GM19239 (cell line): ENCODE measurements at regions not wholly inside any gene's neighbourhood (a gene's known extent, or its start where the extent isn't known, plus 50 kb on each side); places are given as distances from the start of the nearest gene placed in this dataset.

Experiments
- DNase-seq: peaks from one replicate; pipeline ENCODE4 v3.0.0; 2011; ENCODE audit warnings: low spot score; ENCODE audit not compliant: insufficient read length
- FAIRE-seq: peaks from 2 replicates; lab custom pipeline; 2011; peaks lifted over from hg19 to GRCh38; lab: Jason Lieb, UNC

DNA sequence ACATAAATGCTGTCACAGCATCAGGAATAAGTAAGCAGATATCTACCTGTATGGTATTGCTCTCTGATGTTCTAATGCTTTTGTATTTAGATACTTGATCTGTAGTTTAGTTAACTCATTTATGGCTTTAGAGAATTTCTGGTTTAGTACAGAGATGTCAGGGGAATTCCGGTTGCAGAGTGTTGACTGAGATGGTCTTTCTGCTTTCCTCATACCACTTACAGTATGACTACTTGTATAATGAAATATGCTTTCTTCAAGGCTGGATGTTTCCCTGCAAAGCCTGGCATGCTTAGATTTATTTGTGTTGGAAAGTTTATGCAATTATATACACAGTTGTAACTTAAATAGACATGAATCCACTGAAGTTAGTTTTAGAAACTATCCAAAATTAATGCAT, 278.4 kb downstream of the CDH26 start:
- DNase-seq, result no peak
- FAIRE-seq, result no peak

DNA sequence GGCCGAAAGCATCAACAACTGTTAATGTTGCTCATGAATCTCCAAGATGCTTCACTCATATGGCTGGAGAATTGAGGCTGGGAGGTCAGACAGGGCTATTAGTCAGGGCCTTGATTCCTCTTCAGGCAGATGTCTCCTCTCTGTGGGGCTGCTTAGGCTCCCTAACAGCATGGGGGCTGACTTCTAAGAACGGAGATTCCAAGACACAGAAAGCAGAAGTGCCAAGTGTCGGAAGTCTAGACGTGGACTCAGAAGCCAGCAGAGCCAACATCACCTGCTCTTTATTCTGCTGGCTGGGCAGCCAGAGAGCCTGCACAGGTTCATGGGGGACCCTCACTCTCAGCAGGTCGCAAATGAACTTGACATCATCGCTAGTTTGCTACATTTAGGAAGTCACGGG, 279.8 kb downstream of the CDH26 start:
- DNase-seq, result no peak
- no peak for FAIRE-seq

DNA sequence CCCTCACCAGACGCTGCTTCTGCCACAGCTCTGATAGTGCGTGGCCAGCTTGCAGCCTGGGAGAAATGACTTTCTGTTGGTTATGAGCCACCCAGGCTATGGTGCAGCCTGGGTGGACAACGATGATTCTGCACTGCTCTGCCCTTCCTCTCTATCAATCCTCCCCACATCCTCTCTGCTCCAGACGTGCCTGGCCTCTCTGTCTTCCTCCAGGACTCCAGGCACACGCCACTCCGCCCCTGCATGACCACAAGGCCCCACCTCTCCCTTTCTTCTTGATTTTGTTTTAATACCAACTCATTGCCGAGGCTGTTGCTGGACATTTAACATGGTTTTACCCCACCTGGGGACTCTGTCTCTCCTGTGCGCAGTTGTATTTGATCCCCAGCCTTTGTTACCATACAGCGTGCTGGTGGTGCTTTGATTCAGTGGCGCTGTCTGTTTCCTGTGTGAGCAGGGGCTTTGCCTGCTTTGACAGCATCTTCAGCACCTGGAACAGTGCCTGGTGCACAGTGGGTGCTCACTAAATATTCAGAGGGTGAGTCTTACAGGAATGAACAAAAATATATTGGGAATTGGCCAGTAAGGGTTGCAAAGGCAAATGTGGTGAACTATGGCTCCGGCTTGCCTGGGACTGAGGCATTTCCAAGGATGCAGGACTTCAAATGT, 280.9 kb downstream of the CDH26 start:
- DNase-seq (no peak), FAIRE-seq (no peak)

DNA sequence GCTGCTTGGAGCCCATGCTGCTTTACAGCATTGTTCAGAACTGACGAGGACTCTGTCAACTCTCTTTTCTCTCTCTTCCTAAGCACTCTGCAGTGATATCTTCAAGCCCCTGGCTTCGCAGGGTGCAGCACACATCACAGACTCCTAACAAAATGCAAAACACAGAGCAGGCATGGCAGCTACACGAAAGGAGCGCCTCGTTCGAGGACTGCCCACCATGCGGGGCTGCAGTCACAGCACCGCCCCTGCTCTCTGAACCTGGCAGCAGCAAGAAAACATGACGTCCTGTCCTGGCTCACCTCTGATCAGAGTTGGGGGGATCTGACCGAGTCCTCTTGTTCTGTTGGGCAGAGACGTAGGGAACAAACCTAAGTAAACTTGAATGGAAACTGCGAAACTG, 281.7 kb downstream of the CDH26 start:
- FAIRE-seq (no peak), DNase-seq (no peak)

DNA sequence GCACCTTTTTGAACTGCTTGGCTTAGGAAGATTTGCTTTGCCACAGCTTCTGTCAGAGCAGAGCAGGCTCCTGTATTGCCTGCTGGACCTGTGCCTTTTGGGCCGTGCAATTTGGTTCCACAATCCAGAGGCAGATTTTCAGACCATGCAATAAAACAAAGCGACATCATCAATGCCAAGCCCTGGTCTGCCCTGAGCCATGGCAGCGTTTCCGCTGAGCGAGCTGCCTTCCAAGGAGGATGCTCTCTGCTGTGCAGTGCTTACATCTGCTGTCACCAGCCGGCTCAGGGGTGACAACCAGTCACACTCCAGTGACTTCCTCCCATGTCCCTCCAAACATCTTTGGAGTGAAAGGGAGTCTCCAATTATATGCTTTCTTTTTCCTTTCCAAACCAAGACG, 282.2 kb downstream of the CDH26 start:
- no peak for FAIRE-seq
- DNase-seq, result no peak

DNA sequence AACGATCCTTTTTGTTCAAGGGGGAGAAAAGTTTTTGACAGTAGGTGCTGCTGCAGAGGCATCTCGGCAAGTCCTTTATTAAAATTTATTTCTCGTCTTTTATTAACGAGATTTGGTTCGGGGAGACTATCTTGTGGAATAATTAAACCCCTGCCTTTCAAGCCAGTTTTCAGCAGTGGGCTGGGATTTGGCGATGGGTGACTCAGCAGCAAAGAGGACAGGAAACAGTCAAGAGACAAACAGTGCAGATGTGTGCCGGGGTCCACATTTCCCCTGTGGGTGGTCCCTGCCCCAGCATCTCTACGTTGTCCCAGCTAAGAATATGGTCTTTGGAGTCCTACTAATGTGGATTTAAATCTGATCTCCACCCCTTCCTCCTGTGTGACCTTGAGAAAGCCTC, 282.8 kb downstream of the CDH26 start:
- FAIRE-seq, result no peak

DNA sequence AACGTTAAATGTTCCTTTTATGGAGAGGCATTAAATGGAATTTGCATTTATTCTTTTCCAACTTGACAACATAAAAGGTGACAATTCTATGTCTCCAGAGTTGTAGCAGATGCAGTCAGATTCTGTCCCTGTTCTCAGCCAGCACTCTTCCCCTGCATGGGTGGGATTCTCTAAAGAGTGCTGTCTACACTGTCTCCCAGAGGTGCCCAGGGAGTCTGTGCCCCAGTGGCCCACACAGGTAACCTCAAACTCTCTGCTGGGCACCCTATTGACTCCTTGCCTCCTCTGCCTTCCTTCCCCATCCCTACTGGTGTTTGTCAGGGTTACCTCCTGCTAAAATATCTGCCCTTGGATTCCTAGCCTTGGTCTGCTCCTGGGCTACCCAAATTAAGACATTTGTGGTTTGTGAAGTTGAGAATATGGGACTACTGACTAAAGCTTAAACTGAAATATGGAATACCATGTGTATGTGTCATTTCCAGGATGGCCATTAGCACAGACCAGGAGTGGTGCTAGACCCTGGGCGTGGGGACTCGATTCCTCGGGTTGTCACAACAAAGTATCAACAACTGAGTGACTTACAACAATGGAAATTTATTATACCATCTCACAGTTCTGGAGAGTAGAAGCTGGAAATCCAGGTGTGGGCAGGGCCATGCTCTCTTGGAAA, 284.7 kb downstream of the CDH26 start:
- DNase-seq, result no peak
- FAIRE-seq, result no peak

More for the DNA sequence above, 282.8 kb downstream of the CDH26 start:
- no peak for DNase-seq

DNA sequence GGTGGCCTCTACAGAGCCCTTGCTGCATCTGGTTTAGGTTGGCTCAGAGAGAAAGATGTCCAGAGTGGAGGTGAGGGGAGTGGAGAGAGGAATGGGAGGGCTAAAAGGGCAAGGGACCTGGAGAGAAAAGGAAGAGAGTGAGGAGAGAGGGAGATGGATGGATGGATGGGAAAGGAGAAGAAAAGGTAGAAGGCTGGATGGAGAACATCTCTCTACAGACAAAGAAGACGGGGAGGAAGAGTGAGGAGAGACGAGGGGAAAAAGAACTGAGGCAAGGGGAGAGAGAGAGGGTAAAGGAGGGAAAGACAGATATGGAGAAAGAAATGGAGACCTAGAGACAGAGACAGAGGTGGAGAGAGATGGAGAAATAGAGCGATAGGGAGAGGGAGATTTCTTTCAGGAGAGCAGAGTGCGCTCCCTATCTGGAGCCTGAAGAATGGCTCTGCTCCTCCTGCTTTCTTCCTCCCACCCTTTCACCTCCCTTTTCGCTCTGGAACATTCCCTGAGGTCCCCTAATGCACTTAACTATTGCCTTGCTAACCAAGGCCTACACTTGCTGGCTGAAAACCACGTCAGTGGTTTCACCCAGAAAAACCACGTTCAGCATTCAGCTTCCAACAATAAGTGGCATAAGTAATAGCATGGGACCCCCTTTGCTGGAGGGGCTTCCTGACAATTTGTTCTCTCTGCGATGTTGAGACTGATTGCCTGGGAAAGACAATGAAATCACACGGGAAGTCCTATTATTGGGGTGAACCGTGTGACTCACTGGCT, 286.3 kb downstream of the CDH26 start:
- DNase-seq, result no peak
- no peak for FAIRE-seq

DNA sequence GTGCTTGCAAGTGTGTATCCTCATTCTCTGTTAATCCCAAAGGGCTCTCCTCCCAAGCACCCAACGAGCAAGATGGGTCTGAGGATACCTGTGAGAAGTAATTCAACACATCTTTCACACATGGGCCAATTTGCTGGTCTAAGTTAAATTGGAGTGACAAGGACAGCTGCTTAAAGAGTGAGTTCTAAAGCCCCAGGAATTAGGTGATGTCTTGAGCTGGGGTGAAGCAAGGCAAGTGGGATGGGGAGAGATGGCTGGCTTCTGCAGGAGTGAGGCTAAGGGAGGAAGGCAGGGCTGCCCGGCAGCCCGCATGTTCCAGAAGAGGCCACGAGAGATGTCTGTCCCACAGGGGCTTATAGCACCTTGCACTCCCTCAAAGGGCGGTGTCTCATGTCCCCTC, 288.5 kb downstream of the CDH26 start:
- FAIRE-seq (no peak), DNase-seq (no peak)

DNA sequence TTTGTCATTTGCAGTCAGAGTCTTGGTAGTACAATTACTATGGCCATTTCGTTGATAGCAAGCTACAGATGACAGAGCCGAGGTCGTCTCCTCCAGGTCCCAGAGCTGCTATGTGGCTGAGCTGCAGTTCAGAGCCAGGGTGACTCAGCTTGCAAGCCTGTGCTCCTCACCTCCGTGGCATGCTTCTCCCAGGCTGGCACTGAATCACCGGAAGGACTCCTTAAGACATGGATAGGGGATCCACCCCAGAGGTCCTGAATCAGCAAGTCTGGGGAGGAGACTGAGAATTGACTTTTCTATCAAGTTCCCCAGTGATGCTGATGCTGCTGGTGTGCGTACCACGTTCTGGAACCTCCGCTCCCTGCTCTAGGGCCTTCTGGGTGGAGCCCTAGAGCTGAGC, 291.2 kb downstream of the CDH26 start:
- DNase-seq (no peak), FAIRE-seq (no peak)

DNA sequence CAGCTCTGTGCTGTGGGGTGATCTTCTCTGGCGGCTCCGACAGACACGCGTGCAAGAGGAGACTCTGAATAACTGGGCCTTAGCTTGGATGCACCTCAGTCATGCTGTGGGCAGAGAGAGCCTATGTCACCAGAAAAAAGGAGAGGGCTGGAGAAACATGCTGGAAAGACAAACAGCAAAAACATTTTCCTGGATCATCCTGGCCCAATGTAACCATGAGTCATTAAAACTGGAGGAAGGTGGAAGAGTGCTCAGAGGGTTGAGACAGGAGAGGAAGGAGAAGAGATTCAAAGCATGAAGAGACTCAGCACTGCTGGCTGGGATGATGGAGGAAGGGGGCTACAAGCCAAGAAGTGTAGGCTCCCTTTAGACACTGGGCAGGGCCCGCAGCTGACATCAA, 292.0 kb downstream of the CDH26 start:
- no peak for FAIRE-seq
- no peak for DNase-seq

DNA sequence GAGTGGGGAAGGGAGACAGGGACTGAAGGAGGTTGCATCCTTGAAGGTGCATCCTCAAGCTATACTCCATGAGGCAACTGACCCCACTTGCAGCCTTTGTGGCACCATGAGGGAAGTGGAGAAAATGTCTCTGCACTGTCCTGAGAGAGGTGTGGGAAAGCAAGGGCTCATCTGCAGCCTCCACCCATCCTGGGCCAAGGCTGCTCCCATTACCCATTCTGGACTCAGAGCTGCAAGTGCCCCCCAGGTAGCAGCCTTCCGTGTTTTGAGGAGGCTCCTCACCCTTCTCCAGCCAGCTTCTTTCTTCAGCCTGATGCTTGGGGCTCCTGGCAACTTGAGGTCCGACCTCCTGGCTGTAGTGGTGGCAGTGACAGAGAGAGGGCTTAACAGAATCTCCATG, 294.6 kb downstream of the CDH26 start:
- no peak for FAIRE-seq
- DNase-seq, result no peak

DNA sequence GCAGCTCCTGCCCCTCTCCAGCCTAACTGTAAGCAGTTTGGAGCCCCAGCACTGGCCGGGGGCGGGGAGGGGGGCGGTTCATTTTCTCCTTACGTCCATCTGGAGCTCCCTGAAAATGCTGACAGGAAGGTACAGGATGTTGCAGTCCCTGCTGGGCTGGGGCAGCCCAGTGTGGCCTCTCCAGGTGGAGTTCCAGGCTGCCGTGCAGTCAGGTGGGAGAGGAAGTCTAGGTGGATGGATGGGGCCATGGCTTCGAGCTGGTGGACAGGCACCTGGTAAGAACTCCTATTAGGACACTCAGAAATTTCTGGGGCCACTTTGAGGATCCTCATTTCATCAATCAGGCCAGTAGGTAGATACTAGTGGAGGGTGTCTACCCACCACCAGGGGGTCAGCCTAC, 295.2 kb downstream of the CDH26 start:
- FAIRE-seq (no peak), DNase-seq (no peak)

DNA sequence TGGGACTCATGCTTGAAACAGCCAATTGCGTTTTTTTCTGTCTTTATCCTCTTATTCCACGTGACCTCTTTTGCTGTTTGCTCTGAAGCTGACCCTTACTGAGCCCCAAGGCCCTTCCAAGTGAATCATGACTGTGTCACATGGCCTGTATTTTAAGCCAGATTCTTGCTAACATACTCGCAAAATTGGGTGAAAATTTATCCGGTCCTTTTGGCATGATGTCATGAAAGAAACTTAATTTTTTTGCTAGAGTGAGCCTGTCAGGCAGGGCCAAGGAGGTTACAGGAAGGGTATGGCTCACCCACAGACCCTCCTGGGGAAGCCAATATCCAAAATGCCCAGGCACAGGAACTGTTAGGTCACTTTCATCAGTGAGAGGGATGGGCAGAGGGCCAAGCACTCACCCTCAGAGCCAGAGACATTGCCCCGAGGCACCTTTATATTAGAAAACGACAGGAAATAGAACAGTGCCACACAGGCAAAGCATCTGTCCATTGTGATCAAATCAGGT, 296.7 kb downstream of the CDH26 start:
- FAIRE-seq, result no peak
- DNase-seq, result no peak

DNA sequence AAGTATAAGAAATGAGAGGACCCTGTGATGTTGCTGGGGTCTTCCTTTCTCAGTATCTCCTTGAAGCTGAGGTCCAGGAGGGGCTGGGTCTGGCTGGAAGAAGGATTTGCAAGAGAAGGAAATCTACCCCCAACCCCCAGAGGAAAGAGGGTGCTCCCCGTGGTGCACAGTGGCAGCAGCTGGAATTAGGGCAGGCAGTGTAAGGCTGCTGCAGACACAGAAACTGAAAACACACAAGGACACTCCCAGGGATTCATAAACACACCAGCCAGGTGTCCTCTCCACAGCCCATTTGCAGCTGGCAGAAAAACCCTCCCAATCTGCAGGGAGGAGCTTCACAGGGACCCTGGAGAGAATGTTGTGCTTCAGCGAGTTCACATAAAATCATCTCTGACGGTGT, 297.2 kb downstream of the CDH26 start:
- no peak for FAIRE-seq

DNA sequence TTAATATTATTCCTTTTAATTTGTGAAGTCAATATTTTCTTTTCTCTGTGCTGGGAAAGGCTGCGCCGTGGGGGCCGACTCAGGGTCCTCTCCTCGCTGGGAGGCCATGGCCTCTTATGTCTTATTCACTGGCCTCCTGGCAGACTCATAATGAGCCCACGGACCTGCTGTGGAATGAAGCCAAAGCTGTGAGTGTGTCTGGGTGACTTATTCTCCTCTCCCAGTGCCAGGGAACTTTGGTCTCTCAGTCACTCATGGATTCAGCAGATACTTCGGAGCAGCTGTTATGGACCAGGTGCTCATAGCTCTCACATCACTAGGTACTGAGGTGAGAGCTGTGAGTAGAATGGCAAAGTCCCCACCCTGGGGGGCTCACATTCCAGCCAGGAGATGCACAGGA, 297.6 kb downstream of the CDH26 start:
- no peak for FAIRE-seq
- no peak for DNase-seq

More for the DNA sequence above, 297.2 kb downstream of the CDH26 start:
- no peak for DNase-seq

DNA sequence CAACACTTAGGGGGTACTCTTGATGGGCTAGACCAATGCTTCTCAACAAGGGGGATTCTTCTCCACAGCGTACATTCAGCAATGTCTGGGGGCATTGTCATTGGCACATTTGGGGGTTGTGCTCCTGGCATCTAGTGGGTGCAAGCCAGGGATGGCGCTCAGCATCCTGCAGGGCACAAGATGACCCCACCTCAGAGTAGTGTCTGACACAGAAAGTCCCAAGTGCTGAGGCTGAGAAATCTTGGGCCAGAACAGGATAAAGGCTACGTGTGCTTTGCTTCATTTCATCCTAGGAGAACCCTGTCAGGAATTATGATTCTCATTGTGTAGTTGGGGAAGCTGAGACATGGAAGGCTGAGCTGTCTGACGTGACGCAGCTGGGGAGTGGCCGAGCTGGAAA, 298.6 kb downstream of the CDH26 start:
- DNase-seq, result no peak
- no peak for FAIRE-seq

DNA sequence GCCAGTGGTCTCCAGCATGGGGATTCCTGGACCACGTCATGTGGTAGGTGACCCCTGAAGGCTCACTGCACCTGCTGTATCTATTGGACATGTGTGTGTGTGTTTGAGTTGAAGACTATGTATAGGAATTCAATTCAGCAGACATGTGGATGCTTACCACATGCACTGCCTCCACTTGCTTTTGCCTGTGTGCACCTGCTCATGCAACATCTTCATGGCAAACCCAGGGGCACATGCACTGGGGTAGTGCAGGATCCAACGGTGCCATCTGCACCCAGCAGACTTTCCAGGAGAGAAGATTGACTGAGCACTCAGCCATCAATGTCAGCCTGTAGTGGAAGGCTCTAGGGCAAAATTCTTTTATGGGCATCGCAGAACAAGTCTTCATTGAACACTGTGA, 299.4 kb downstream of the CDH26 start:
- FAIRE-seq, result no peak

DNA sequence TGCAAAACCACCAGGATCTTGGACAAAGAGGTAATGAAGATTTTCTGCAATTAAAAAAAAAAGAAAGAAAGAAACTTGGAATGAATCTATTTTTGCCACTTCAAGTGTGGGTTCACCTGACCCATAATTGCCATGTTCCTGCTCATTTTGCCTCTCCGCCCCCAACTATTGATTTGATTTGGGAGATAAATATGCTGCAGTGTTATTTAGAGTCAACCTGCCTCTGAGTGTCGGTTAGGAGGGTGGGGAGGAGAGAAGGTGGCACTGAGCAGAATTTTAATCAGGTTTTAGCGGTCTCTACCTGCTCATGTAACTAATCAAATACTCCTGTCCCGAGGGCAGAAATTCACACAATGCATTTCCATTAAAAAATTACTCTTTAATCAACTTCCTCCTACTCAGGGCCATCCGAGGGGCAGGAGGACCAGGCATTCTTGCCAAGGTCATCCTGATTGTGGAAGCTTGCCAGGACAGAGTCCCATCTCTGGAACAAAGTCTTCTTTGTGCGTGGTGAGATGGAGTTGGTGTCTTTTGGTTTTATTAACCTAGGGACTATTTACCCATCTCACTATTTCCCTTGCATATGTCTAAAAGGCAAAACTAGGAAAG, 300.1 kb downstream of the CDH26 start:
- DNase-seq (no peak), FAIRE-seq (no peak)

More for the DNA sequence above, 299.4 kb downstream of the CDH26 start:
- no peak for DNase-seq

DNA sequence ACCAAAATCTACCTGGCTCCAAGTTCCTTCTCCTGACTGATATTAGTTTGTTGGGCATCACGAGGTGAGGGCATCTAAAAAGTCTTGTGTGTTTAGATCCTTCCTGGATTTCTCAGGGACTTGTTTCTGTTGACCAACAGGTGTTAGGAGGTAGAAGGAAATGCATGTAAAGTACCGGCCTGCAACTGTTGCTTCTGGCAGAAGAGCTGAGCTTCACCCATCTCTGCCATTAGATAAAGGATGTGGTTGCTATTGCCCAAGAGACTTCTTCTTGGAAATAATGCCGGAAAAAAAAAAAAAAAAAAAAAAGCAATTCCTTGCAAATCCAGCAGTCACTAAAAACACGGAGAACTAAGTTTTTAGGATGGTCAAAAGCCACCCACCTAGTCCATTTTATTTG, 303.1 kb downstream of the CDH26 start:
- DNase-seq (no peak), FAIRE-seq (no peak)
